IMR-90 (cell line): ENCODE measurements at regions not wholly inside any gene's neighbourhood (a gene's known extent, or its start where the extent isn't known, plus 50 kb on each side); places are given as distances from the start of the nearest gene placed in this dataset.

Experiments
- ATAC-seq: fragments of 200-7000 bp; cut with Tn5 transposase; 2 replicates; pipeline ENCODE4 v1.9.1; 2020; ENCODE audit warnings: low read depth, mild to moderate bottlenecking, moderate library complexity
- BruUV-seq: library from RNA; stranded (reverse); fragments of 400-500 nt; replicated peaks from 2 replicates; lab custom pipeline; 2021; lab: Mats Ljungman, UMichigan
- CTCF ChIA-PET: fragments of 300-600 bp; formaldehyde crosslinking; extraction: SDS; loops from one replicate; lab custom pipeline; 2021; ENCODE audit warnings: antibody characterized with exemption; lab: Yijun Ruan, JAX
- POLR2A ChIA-PET: fragments of 300-600 bp; sonication (Branson Sonifier 250); formaldehyde crosslinking; loops from one replicate; lab custom pipeline; 2022; ENCODE audit warnings: antibody characterized with exemption; ENCODE audit not compliant: unreplicated experiment; lab: Charles Lee
- DNase-seq: peaks from one replicate; pipeline ENCODE4 v3.0.0; 2013
- H2AFZ ChIP-seq: replicated peaks from 2 replicates; pipeline ENCODE3; 2013; ENCODE audit warnings: low read length, mild to moderate bottlenecking; ENCODE audit not compliant: poor library complexity
- H2AK5ac ChIP-seq: 2 replicates; pipeline ENCODE4 v1.6.1; 2013; ENCODE audit warnings: low read depth, low read length, inconsistent platforms
- H2AK9ac ChIP-seq: replicated peaks from 2 replicates; pipeline ENCODE3; 2013; ENCODE audit warnings: mild to moderate bottlenecking, low read depth, low read length, moderate library complexity; ENCODE audit not compliant: poor library complexity
- H2BK120ac ChIP-seq: 2 replicates; pipeline ENCODE4 v1.6.1; 2013; ENCODE audit warnings: low read depth, low read length, inconsistent platforms
- H2BK15ac ChIP-seq: 3 replicates; pipeline ENCODE4 v1.6.1; 2013; ENCODE audit warnings: low read depth, low read length, inconsistent platforms
- H2BK20ac ChIP-seq: 2 replicates; pipeline ENCODE4 v1.6.1; 2013; ENCODE audit warnings: low read depth, mild to moderate bottlenecking, inconsistent platforms, low read length, moderate library complexity
- H2BK5ac ChIP-seq: 2 replicates; pipeline ENCODE4 v1.6.1; 2013; ENCODE audit warnings: mild to moderate bottlenecking, low read depth, low read length, inconsistent platforms; ENCODE audit not compliant: poor library complexity, severe bottlenecking
- H3K14ac ChIP-seq: replicated peaks from 2 replicates; pipeline ENCODE4 v1.6.1; 2013; ENCODE audit warnings: low read depth, low read length, inconsistent platforms
- H3K18ac ChIP-seq: 2 replicates; pipeline ENCODE4 v1.6.1; 2013; ENCODE audit warnings: low read depth, low read length, control low read depth
- H3K23ac ChIP-seq: 2 replicates; pipeline ENCODE4 v1.6.1; 2013; ENCODE audit warnings: low read depth, low read length, inconsistent platforms
- H3K27ac ChIP-seq: 2 replicates; pipeline ENCODE4 v1.5.1; 2013; ENCODE audit warnings: mild to moderate bottlenecking, control low read depth, low read length; ENCODE audit not compliant: insufficient read depth
- H3K27me3 ChIP-seq: 2 replicates; pipeline ENCODE4 v1.6.1; 2013; ENCODE audit warnings: low read length; ENCODE audit not compliant: control insufficient read depth, insufficient read depth
- H3K36me3 ChIP-seq: 2 replicates; pipeline ENCODE4 v1.6.1; 2013; ENCODE audit warnings: low read length, mixed read lengths; ENCODE audit not compliant: control insufficient read depth, insufficient read depth
- H3K4ac ChIP-seq: 2 replicates; pipeline ENCODE4 v1.6.1; 2013; ENCODE audit warnings: low read depth, low read length, inconsistent platforms
- H3K4me1 ChIP-seq: 2 replicates; pipeline ENCODE4 v1.6.1; 2013; ENCODE audit warnings: low read length, mixed read lengths; ENCODE audit not compliant: control insufficient read depth, insufficient read depth
- H3K4me2 ChIP-seq: 2 replicates; pipeline ENCODE4 v1.6.1; 2013; ENCODE audit warnings: low read depth, mild to moderate bottlenecking, control low read depth, low read length, moderate library complexity
- H3K4me3 ChIP-seq: 2 replicates; pipeline ENCODE4 v1.5.1; 2013; ENCODE audit warnings: low read depth, mild to moderate bottlenecking, control low read depth, low read length, moderate library complexity; ENCODE audit not compliant: insufficient read depth
- H3K56ac ChIP-seq: 2 replicates; pipeline ENCODE4 v1.6.1; 2013; ENCODE audit warnings: low read length, inconsistent platforms; ENCODE audit not compliant: insufficient read depth; ENCODE audit errors: extremely low read depth
- H3K79me1 ChIP-seq, 2 experiments: 2 replicates each; pipeline ENCODE4 v1.6.1; 2013; ENCODE audit warnings: low read length in 2 of 2, inconsistent platforms in 1 of 2, low read depth in 1 of 2
- H3K9ac ChIP-seq: 2 replicates; pipeline ENCODE4 v1.6.1; 2013; ENCODE audit warnings: low read depth, low read length, control low read depth
- H3K9me1 ChIP-seq: 2 replicates; pipeline ENCODE4 v1.6.1; 2013; ENCODE audit warnings: low read length, inconsistent platforms; ENCODE audit not compliant: insufficient read depth
- H3K9me3 ChIP-seq: 2 replicates; pipeline ENCODE4 v1.6.1; 2013; ENCODE audit warnings: low read length; ENCODE audit not compliant: control insufficient read depth, insufficient read depth
- H4K20me1 ChIP-seq: 2 replicates; pipeline ENCODE4 v1.6.1; 2013; ENCODE audit warnings: low read length, inconsistent platforms; ENCODE audit not compliant: insufficient read depth
- H4K5ac ChIP-seq: 2 replicates; pipeline ENCODE4 v1.6.1; 2013; ENCODE audit warnings: mild to moderate bottlenecking, low read depth, low read length, control low read depth
- H4K8ac ChIP-seq, 2 experiments: 2 replicates each; pipeline ENCODE4 v1.6.1; 2013; ENCODE audit warnings: low read depth in 2 of 2, low read length in 2 of 2, control low read depth in 1 of 2, inconsistent platforms in 1 of 2
- H4K91ac ChIP-seq: 2 replicates; pipeline ENCODE4 v1.6.1; 2013; ENCODE audit warnings: low read depth, low read length, inconsistent platforms; ENCODE audit not compliant: insufficient read depth
- FOS ChIP-seq: fragments of 150-350 bp; IDR thresholded peaks from 2 replicates; pipeline ENCODE4 v1.6.1; 2016; ENCODE audit warnings: low read depth, low read length
- MAZ ChIP-seq: IDR thresholded peaks from 2 replicates; pipeline ENCODE4 v1.6.1; 2012; ENCODE audit warnings: low read depth, mild to moderate bottlenecking, low read length, improper control_type of control experiment, moderate library complexity, borderline replicate concordance
- MXI1 ChIP-seq: IDR thresholded peaks from 2 replicates; pipeline ENCODE4 v1.6.1; 2012; ENCODE audit warnings: low read depth, mild to moderate bottlenecking, low read length, moderate library complexity, borderline replicate concordance
- POLR2A ChIP-seq: IDR thresholded peaks from 2 replicates; pipeline ENCODE4 v1.6.1; 2012; ENCODE audit warnings: mild to moderate bottlenecking, low read depth, low read length
- RAD21 ChIP-seq: IDR thresholded peaks from 2 replicates; pipeline ENCODE4 v1.6.1; 2012; ENCODE audit warnings: low read length, improper control_type of control experiment
- RCOR1 ChIP-seq: IDR thresholded peaks from 2 replicates; pipeline ENCODE4 v1.6.1; 2012; ENCODE audit warnings: mild to moderate bottlenecking, low read length, improper control_type of control experiment; ENCODE audit not compliant: insufficient replicate concordance
- SMC3 ChIP-seq: fragments of 150-350 bp; IDR thresholded peaks from 2 replicates; pipeline ENCODE4 v1.6.1; 2016; ENCODE audit warnings: low read depth, mild to moderate bottlenecking, antibody characterized with exemption, low read length, moderate library complexity
- WGBS, 2 experiments: methylation state at CpG; one replicate each; pipeline versions ENCODE4 v1.1.5 to v1.1.7; 2013; ENCODE audit warnings: missing lambda C conversion rate in 2 of 2; ENCODE audit not compliant: insufficient read length in 1 of 2; ENCODE audit errors: extremely low coverage in 2 of 2; 5-methylcytosine and 5-hydroxymethylcytosine counted together
- dilution Hi-C: fragments of 300-500 bp; cut with HindIII; formaldehyde crosslinking; loops from one replicate; pipeline ENCODE4 v1.14.3; 2018; ENCODE audit warnings: low sequenced_read_pairs; ENCODE audit not compliant: unreplicated experiment
- in situ Hi-C: fragments of 300-500 bp; cut with MboI; formaldehyde crosslinking; loops from 3 replicates; pipeline ENCODE4 v1.14.3; 2019; ENCODE audit warnings: low sequenced_read_pairs, inconsistent platforms, mixed read lengths
- intact Hi-C: fragments of 100-400 bp; cut with micrococcal nuclease; formaldehyde crosslinking; loops from 2 replicates; pipeline ENCODE4 v1.10.0; 2022
- TF ChIP-seq, protein P1 (sequence below): conservative IDR thresholded peaks from 2 replicates; pipeline ENCODE4 v1.5.1; 2012; ENCODE audit warnings: mild to moderate bottlenecking, low read depth, low read length, improper control_type of control experiment
- TF ChIP-seq, protein P2 (sequence below): fragments of 150-350 bp; IDR thresholded peaks from 2 replicates; pipeline ENCODE4 v1.6.1; 2017; ENCODE audit warnings: mild to moderate bottlenecking, antibody characterized with exemption, low read length, low read depth

DNA sequence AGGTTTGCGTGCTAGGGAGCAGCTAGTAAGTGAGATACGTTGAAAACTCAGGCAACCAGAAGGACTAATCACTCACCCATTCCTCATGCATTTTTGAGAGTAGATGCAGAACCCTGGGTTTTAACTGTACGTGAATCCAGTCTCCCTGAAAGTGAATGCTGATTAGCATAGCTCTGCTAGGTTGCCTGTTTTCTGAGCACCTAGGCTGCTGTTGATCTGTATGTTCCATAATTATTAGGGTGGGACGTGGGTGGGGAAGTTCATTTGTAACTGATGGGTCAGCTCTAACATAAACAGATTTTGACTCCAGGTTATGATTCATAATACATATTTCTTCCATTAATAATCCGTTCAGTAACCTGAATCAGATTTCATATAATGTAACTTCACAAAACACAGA lies 379.0 kb upstream of the FANCL start:
- H3K18ac ChIP-seq, result no peak overlapping the region
- no peaks in the 10 kb centered on the region for H4K20me1 ChIP-seq
- H4K8ac ChIP-seq, result no peak overlapping the region
- no peak overlapping the region for H2BK120ac ChIP-seq
- no peak overlapping the region for H3K56ac ChIP-seq
- H2AK5ac ChIP-seq, result no peak overlapping the region
- BruUV-seq, result no TSS peak
- intact Hi-C loops (no loop called here), dilution Hi-C loops (no loop called here), in situ Hi-C loops (no loop called here)
- no peak overlapping the region for H2BK15ac ChIP-seq
- H3K4me3 ChIP-seq, result no peak overlapping the region
- H2BK20ac ChIP-seq, result no peak overlapping the region
- no CpG with 5 or more reads among the region's 5 CpGs for WGBS, 2 experiments
- H3K14ac ChIP-seq, result no peak overlapping the region
- ChIA-PET CTCF (no interaction called here), POLR2A (no interaction called here)
- H3K4ac ChIP-seq, result no peak overlapping the region
- peak; percentile 6 for DNase-seq
- no peaks in the 10 kb centered on the region for H3K9me1 ChIP-seq
- no peaks in the 10 kb centered on the region for H3K79me1 ChIP-seq
- no peaks in the 10 kb centered on the region for H3K9me3 ChIP-seq
- TF ChIP-seq MXI1 (no peak), RCOR1 (no peak), RAD21 (no peak), POLR2A (no peak), SMC3 (no peak), FOS (no peak), MAZ (no peak)
- TF ChIP-seq, protein P1, sequence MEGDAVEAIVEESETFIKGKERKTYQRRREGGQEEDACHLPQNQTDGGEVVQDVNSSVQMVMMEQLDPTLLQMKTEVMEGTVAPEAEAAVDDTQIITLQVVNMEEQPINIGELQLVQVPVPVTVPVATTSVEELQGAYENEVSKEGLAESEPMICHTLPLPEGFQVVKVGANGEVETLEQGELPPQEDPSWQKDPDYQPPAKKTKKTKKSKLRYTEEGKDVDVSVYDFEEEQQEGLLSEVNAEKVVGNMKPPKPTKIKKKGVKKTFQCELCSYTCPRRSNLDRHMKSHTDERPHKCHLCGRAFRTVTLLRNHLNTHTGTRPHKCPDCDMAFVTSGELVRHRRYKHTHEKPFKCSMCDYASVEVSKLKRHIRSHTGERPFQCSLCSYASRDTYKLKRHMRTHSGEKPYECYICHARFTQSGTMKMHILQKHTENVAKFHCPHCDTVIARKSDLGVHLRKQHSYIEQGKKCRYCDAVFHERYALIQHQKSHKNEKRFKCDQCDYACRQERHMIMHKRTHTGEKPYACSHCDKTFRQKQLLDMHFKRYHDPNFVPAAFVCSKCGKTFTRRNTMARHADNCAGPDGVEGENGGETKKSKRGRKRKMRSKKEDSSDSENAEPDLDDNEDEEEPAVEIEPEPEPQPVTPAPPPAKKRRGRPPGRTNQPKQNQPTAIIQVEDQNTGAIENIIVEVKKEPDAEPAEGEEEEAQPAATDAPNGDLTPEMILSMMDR, result no peak
- TF ChIP-seq, protein P2, sequence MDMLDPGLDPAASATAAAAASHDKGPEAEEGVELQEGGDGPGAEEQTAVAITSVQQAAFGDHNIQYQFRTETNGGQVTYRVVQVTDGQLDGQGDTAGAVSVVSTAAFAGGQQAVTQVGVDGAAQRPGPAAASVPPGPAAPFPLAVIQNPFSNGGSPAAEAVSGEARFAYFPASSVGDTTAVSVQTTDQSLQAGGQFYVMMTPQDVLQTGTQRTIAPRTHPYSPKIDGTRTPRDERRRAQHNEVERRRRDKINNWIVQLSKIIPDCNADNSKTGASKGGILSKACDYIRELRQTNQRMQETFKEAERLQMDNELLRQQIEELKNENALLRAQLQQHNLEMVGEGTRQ, result no peak
- no peaks in the 10 kb centered on the region for H3K27me3 ChIP-seq
- no peak overlapping the region for H4K91ac ChIP-seq
- H3K23ac ChIP-seq, result no peak overlapping the region
- no peak overlapping the region for H2BK5ac ChIP-seq
- no peak overlapping the region for H2AK9ac ChIP-seq
- H3K4me2 ChIP-seq, result no peak overlapping the region
- H3K4me1 ChIP-seq, result no peaks in the 10 kb centered on the region
- H2AFZ ChIP-seq, result no peak overlapping the region
- no peak overlapping the region for H4K5ac ChIP-seq
- no peaks in the 10 kb centered on the region for H3K36me3 ChIP-seq
- no peak overlapping the region for H3K27ac ChIP-seq
- no peak overlapping the region for H3K9ac ChIP-seq
- no peak for ATAC-seq
